B cell (primary cell): ENCODE measurements at regions not wholly inside any gene's neighbourhood (a gene's known extent, or its start where the extent isn't known, plus 50 kb on each side); places are given as distances from the start of the nearest gene placed in this dataset.

Source experiments
- ATAC-seq: fragments of 200-7000 bp; cut with Tn5 transposase; one replicate; pipeline ENCODE4 v1.10.0; 2021; ENCODE audit warnings: low read depth, mild to moderate bottlenecking, moderate number of reproducible peaks, moderate library complexity
- CTCF ChIA-PET: fragments of 350-600 bp; sonication (Branson Sonifier 250); formaldehyde crosslinking; loops from one replicate; lab custom pipeline; 2021; ENCODE audit warnings: antibody characterized with exemption, inconsistent platforms; lab: Charles Lee
- POLR2A ChIA-PET: fragments of 350-600 bp; sonication (Branson Sonifier 250); formaldehyde crosslinking; loops from one replicate; lab custom pipeline; 2021; ENCODE audit warnings: antibody characterized with exemption; lab: Charles Lee
- DNase-seq: peaks from one replicate; pipeline ENCODE4 v3.0.0; 2013
- H2AFZ ChIP-seq: 2 replicates; pipeline ENCODE4 v1.6.1; 2012; ENCODE audit warnings: mild to moderate bottlenecking, low read depth, low read length; ENCODE audit not compliant: insufficient read depth, poor library complexity, severe bottlenecking
- H3K27ac ChIP-seq, 2 donors: 1 replicate in 1 of 2; 2 replicates in 1 of 2; pipeline ENCODE4 v1.5.1; 2012 to 2013; ENCODE audit warnings: low read length in 2 of 2, mild to moderate bottlenecking in 2 of 2, moderate library complexity in 1 of 2
- H3K27me3 ChIP-seq, 4 experiments: fragments of 200-600 bp in 1 of 4; sonication (generic) in 1 of 4; replicated peaks in 1 of 4; 1 replicate in 2 of 4; 2 replicates in 2 of 4; pipeline versions ENCODE4 v1.6.1 to v1.7.0; 2013 to 2016; ENCODE audit warnings: low read length in 3 of 4, mild to moderate bottlenecking in 2 of 4, mixed read lengths in 1 of 4, moderate library complexity in 1 of 4; ENCODE audit not compliant: insufficient read depth in 4 of 4, control insufficient read depth in 3 of 4; ENCODE audit errors: control extremely low read depth in 1 of 4
- H3K36me3 ChIP-seq, 2 experiments: replicated peaks in 1 of 2; 1 replicate in 1 of 2; 2 replicates in 1 of 2; pipeline versions ENCODE4 v1.6.1 to v1.7.1; 2013; ENCODE audit warnings: low read length in 1 of 2; ENCODE audit not compliant: insufficient read depth in 2 of 2, control insufficient read depth in 1 of 2; ENCODE audit errors: control extremely low read depth in 1 of 2, extremely low read depth in 1 of 2
- H3K4me1 ChIP-seq, 2 donors: fragments of 200-600 bp in 1 of 2; sonication (generic) in 1 of 2; 1 replicate in 1 of 2; 2 replicates in 1 of 2; pipeline versions ENCODE4 v1.5.1 to v1.6.1; 2013 to 2017; ENCODE audit warnings: low read length in 2 of 2; ENCODE audit not compliant: control insufficient read depth in 2 of 2, insufficient read depth in 2 of 2
- H3K4me2 ChIP-seq: replicated peaks from 2 replicates; pipeline ENCODE3; 2012; ENCODE audit warnings: mild to moderate bottlenecking, low read depth, low read length; ENCODE audit not compliant: poor library complexity, severe bottlenecking
- H3K4me3 ChIP-seq, 5 experiments: fragments of 200-600 bp in 1 of 5; sonication (generic) in 1 of 5; 1 replicate in 3 of 5; 2 replicates in 2 of 5; pipeline versions ENCODE4 v1.5.1 to v1.7.0; 2011 to 2016; ENCODE audit warnings: low read length in 4 of 5, mild to moderate bottlenecking in 4 of 5, low read depth in 2 of 5, control low read depth in 1 of 5, moderate library complexity in 1 of 5; ENCODE audit not compliant: insufficient read depth in 1 of 5; ENCODE audit errors: control extremely low read depth in 1 of 5, extremely low read depth in 1 of 5
- H3K79me2 ChIP-seq: fragments of 200-600 bp; sonication (generic); one replicate; pipeline ENCODE4 v1.6.0; 2016; ENCODE audit warnings: low read length; ENCODE audit not compliant: control insufficient read depth, insufficient read depth
- H3K9ac ChIP-seq: fragments of 200-600 bp; sonication (generic); 2 replicates; pipeline ENCODE4 v1.6.1; 2017; ENCODE audit warnings: mild to moderate bottlenecking, low read length, moderate library complexity
- H3K9me3 ChIP-seq, 3 donors: one replicate each; pipeline versions ENCODE4 v1.6.1 to v1.7.1; 2013; ENCODE audit warnings: low read length in 2 of 3; ENCODE audit not compliant: control insufficient read depth in 2 of 3, insufficient read depth in 1 of 3; ENCODE audit errors: control extremely low read depth in 1 of 3
- H4K20me1 ChIP-seq: 2 replicates; pipeline ENCODE4 v1.6.0; 2012; ENCODE audit warnings: mild to moderate bottlenecking, low read length; ENCODE audit not compliant: insufficient read depth, control insufficient read depth, poor library complexity, severe bottlenecking
- H3K27ac Mint-ChIP-seq: one replicate; pipeline ENCODE4 v1.8.0; 2021; ENCODE audit warnings: mixed read lengths
- H3K27me3 Mint-ChIP-seq: one replicate; pipeline ENCODE4 v1.8.0; 2021; ENCODE audit warnings: mixed read lengths
- H3K4me1 Mint-ChIP-seq: one replicate; pipeline ENCODE4 v1.8.0; 2021; ENCODE audit warnings: mixed read lengths
- H3K4me3 Mint-ChIP-seq: one replicate; pipeline ENCODE4 v1.8.0; 2021; ENCODE audit warnings: mixed read lengths
- H3K9me3 Mint-ChIP-seq: one replicate; pipeline ENCODE4 v1.8.0; 2022; ENCODE audit warnings: mixed read lengths; ENCODE audit not compliant: insufficient read depth
- EZH2 ChIP-seq: IDR thresholded peaks from 2 replicates; pipeline ENCODE4 v1.6.1; 2012; ENCODE audit warnings: borderline replicate concordance, low read depth, mild to moderate bottlenecking, moderate library complexity, low read length; ENCODE audit not compliant: insufficient read depth, poor library complexity, severe bottlenecking
- WGBS: methylation state at CpG from one replicate; pipeline ENCODE4 v1.1.5; 2013; ENCODE audit warnings: missing lambda C conversion rate; ENCODE audit not compliant: insufficient coverage; 5-methylcytosine and 5-hydroxymethylcytosine counted together
- intact Hi-C: fragments of 100-400 bp; cut with micrococcal nuclease; formaldehyde crosslinking; loops from one replicate; pipeline ENCODE4 v1.10.0; 2022
- TF ChIP-seq, protein P1 (sequence below): fragments of 200-600 bp; IDR thresholded peaks from one replicate; pipeline ENCODE4 v1.8.0; 2022; ENCODE audit warnings: antibody characterized with exemption, mild to moderate bottlenecking

DNA sequence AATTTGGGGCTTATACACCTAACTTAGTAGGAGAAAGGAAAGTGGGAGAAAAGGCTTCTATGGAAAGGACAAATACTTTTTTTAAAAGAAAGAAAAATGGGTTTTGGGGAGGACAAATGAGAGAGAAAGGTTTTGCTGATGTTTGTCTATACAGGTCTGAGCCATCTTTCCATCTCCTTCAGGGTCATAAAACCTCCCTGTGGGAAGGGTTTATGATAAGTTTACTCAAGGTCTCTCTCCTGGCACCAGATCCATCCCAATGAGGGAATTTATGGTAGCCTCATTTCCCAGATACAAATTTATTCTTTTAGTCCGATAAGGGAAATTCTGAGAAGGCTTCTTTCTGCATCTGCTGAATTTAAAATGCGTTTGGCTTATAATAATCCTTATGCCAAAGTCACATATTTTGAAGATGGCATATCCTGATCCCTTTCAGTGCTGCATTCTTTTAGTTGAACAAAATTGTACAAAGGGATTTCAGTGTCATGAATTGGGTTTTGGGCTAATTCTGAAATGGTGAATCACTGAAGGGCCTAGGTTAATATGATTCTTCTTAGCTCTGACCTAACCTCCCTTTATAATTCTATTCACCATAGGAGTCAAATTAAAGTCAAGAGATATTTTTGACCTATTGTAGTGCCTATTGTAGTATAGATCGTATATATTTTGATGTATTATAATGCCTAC, 173.5 kb upstream of the DYRK2 start:
- ChIA-PET CTCF (no interaction called here), POLR2A (no interaction called here)
- H3K36me3 ChIP-seq = no peaks in the 10 kb centered on the region
- no peak overlapping the region for H3K27ac Mint-ChIP-seq
- TF ChIP-seq, protein P1, sequence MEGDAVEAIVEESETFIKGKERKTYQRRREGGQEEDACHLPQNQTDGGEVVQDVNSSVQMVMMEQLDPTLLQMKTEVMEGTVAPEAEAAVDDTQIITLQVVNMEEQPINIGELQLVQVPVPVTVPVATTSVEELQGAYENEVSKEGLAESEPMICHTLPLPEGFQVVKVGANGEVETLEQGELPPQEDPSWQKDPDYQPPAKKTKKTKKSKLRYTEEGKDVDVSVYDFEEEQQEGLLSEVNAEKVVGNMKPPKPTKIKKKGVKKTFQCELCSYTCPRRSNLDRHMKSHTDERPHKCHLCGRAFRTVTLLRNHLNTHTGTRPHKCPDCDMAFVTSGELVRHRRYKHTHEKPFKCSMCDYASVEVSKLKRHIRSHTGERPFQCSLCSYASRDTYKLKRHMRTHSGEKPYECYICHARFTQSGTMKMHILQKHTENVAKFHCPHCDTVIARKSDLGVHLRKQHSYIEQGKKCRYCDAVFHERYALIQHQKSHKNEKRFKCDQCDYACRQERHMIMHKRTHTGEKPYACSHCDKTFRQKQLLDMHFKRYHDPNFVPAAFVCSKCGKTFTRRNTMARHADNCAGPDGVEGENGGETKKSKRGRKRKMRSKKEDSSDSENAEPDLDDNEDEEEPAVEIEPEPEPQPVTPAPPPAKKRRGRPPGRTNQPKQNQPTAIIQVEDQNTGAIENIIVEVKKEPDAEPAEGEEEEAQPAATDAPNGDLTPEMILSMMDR = no peak
- TF ChIP-seq EZH2 = no peak
- H3K4me1 ChIP-seq = no peaks in the 10 kb centered on the region
- no peak overlapping the region for H3K27ac ChIP-seq
- no peak overlapping the region for H3K4me2 ChIP-seq
- intact Hi-C loops = no loop called here
- no peaks in the 10 kb centered on the region for H4K20me1 ChIP-seq
- H3K27me3 Mint-ChIP-seq = no peaks in the 10 kb centered on the region
- no peaks in the 10 kb centered on the region for H3K27me3 ChIP-seq
- no peak overlapping the region for H3K4me3 Mint-ChIP-seq
- H3K4me3 ChIP-seq = no peak overlapping the region
- no peaks in the 10 kb centered on the region for H3K9me3 ChIP-seq
- ATAC-seq (no peak), DNase-seq (no peak)
- no peak overlapping the region for H2AFZ ChIP-seq
- H3K9me3 Mint-ChIP-seq = no peaks in the 10 kb centered on the region
- no peaks in the 10 kb centered on the region for H3K79me2 ChIP-seq
- H3K9ac ChIP-seq = no peak overlapping the region
- no CpG with 5 or more reads among the region's 3 CpGs for WGBS
- no peaks in the 10 kb centered on the region for H3K4me1 Mint-ChIP-seq

DNA sequence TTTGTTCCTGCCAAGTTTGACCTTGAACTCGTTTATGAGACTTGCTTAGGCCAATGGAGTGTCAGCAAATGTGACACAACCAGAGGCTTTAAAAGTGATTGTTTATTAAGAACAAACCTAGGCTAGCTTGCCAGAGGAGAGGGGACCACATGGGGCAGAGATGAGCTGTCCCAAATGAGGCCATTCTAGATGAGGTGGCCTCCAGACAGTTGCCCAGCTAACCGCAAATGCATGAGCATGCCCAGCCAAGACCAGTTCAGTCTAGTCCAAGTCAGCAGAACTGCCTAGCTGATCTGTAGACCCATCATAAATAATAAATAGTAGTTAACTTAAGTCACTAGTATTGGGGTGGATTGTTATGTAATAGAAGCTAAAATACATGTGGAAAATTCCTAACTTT, 172.8 kb upstream of the DYRK2 start:
- H3K27ac Mint-ChIP-seq = no peak overlapping the region
- ChIA-PET CTCF (no interaction called here), POLR2A (no interaction called here)
- no peaks in the 10 kb centered on the region for H3K27me3 Mint-ChIP-seq
- H3K27ac ChIP-seq = no peak overlapping the region
- ATAC-seq (no peak), DNase-seq (no peak)
- no peak overlapping the region for H3K4me3 Mint-ChIP-seq
- intact Hi-C loops = no loop called here
- no peaks in the 10 kb centered on the region for H3K4me1 Mint-ChIP-seq
- no peaks in the 10 kb centered on the region for H4K20me1 ChIP-seq
- no peaks in the 10 kb centered on the region for H3K79me2 ChIP-seq
- H3K4me1 ChIP-seq = no peaks in the 10 kb centered on the region
- 86% methylated on average over 1 of the region's 2 CpGs for WGBS
- H3K9me3 Mint-ChIP-seq = no peaks in the 10 kb centered on the region
- no peaks in the 10 kb centered on the region for H3K27me3 ChIP-seq
- H3K4me2 ChIP-seq = no peak overlapping the region
- H3K4me3 ChIP-seq = no peak overlapping the region
- no peaks in the 10 kb centered on the region for H3K36me3 ChIP-seq
- no peak overlapping the region for H2AFZ ChIP-seq
- TF ChIP-seq, protein P1 = no peak
- TF ChIP-seq EZH2 = no peak
- no peak overlapping the region for H3K9ac ChIP-seq
- H3K9me3 ChIP-seq = no peaks in the 10 kb centered on the region
